ENCODE measurements at regions not wholly inside any gene's neighbourhood (a gene's known extent, or its start where the extent isn't known, plus 50 kb on each side); places are given as distances from the start of the nearest gene placed in this dataset.

- no peak for TF ChIP-seq POLR2AphosphoS5 (IDR thresholded peaks at IDR 0.05; ENCODE audit: low read depth)
- TF ChIP-seq, protein P1, sequence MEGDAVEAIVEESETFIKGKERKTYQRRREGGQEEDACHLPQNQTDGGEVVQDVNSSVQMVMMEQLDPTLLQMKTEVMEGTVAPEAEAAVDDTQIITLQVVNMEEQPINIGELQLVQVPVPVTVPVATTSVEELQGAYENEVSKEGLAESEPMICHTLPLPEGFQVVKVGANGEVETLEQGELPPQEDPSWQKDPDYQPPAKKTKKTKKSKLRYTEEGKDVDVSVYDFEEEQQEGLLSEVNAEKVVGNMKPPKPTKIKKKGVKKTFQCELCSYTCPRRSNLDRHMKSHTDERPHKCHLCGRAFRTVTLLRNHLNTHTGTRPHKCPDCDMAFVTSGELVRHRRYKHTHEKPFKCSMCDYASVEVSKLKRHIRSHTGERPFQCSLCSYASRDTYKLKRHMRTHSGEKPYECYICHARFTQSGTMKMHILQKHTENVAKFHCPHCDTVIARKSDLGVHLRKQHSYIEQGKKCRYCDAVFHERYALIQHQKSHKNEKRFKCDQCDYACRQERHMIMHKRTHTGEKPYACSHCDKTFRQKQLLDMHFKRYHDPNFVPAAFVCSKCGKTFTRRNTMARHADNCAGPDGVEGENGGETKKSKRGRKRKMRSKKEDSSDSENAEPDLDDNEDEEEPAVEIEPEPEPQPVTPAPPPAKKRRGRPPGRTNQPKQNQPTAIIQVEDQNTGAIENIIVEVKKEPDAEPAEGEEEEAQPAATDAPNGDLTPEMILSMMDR (IDR thresholded peaks at IDR 0.05; ENCODE audit: insufficient read depth, low read length) = no peak
- TF ChIP-seq, protein P2, sequence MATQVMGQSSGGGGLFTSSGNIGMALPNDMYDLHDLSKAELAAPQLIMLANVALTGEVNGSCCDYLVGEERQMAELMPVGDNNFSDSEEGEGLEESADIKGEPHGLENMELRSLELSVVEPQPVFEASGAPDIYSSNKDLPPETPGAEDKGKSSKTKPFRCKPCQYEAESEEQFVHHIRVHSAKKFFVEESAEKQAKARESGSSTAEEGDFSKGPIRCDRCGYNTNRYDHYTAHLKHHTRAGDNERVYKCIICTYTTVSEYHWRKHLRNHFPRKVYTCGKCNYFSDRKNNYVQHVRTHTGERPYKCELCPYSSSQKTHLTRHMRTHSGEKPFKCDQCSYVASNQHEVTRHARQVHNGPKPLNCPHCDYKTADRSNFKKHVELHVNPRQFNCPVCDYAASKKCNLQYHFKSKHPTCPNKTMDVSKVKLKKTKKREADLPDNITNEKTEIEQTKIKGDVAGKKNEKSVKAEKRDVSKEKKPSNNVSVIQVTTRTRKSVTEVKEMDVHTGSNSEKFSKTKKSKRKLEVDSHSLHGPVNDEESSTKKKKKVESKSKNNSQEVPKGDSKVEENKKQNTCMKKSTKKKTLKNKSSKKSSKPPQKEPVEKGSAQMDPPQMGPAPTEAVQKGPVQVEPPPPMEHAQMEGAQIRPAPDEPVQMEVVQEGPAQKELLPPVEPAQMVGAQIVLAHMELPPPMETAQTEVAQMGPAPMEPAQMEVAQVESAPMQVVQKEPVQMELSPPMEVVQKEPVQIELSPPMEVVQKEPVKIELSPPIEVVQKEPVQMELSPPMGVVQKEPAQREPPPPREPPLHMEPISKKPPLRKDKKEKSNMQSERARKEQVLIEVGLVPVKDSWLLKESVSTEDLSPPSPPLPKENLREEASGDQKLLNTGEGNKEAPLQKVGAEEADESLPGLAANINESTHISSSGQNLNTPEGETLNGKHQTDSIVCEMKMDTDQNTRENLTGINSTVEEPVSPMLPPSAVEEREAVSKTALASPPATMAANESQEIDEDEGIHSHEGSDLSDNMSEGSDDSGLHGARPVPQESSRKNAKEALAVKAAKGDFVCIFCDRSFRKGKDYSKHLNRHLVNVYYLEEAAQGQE (IDR thresholded peaks at IDR 0.05; ENCODE audit: insufficient replicate concordance, low read depth) = no peak
- no peak for TF ChIP-seq GABPA (IDR thresholded peaks at IDR 0.05; ENCODE audit: low read depth)
Observed at GRCh38 chr5:5564898-5565297, 142.4 kb downstream of the ICE1 start.

Data from HL-60 (cell line).